ENCODE measurements at regions not wholly inside any gene's neighbourhood (a gene's known extent, or its start where the extent isn't known, plus 50 kb on each side); places are given as distances from the start of the nearest gene placed in this dataset.

- no peak for DNase-seq
These were observed 588.6 kb downstream of the DNAJB9 start for GRCh38 chr7:109158246-109158645.

- DNase-seq: no peak
These were observed 607.0 kb downstream of the DNAJB9 start for GRCh38 chr7:109176661-109177060.

- DNase-seq: no peak
These were observed 608.7 kb downstream of the DNAJB9 start for GRCh38 chr7:109178342-109178741.

GRCh38 chr7:109179601-109180000, 609.9 kb downstream of the DNAJB9 start:
- no peak for DNase-seq

GRCh38 chr7:109190766-109191398, 621.2 kb downstream of the DNAJB9 start:
- no peak for DNase-seq

- DNase-seq: no peak
These were observed 636.5 kb downstream of the DNAJB9 start for GRCh38 chr7:109206196-109206595.

- no peak for DNase-seq
These were observed 643.4 kb downstream of the DNAJB9 start for GRCh38 chr7:109213081-109213480.

- DNase-seq: no peak
These were observed 645.7 kb downstream of the DNAJB9 start for GRCh38 chr7:109215341-109215740.

GRCh38 chr7:109224100-109224499, 654.4 kb downstream of the DNAJB9 start:
- DNase-seq: no peak

GRCh38 chr7:109226699-109227098, 657.0 kb downstream of the DNAJB9 start:
- DNase-seq: no peak

- no peak for DNase-seq
These were observed 665.6 kb downstream of the DNAJB9 start for GRCh38 chr7:109235316-109235715.

- no peak for DNase-seq
These were observed 676.8 kb downstream of the DNAJB9 start for GRCh38 chr7:109246330-109247077.

GRCh38 chr7:109256762-109257560, 687.3 kb downstream of the DNAJB9 start:
- DNase-seq: no peak

GRCh38 chr7:109259151-109259550, 689.5 kb downstream of the DNAJB9 start:
- no peak for DNase-seq

- DNase-seq: no peak
These were observed 692.1 kb downstream of the DNAJB9 start for GRCh38 chr7:109261781-109262180.

GRCh38 chr7:109266610-109267009, 696.9 kb downstream of the DNAJB9 start:
- no peak for DNase-seq

- DNase-seq: no peak
These were observed 706.7 kb downstream of the DNAJB9 start for GRCh38 chr7:109276348-109276747.

- no peak for DNase-seq
These were observed 713.1 kb downstream of the DNAJB9 start for GRCh38 chr7:109282726-109283125.

- DNase-seq: no peak
These were observed 715.3 kb downstream of the DNAJB9 start for GRCh38 chr7:109284943-109285342.

- DNase-seq: no peak
These were observed 725.5 kb downstream of the DNAJB9 start for GRCh38 chr7:109295158-109295557.

GRCh38 chr7:109308816-109309215, 739.1 kb downstream of the DNAJB9 start:
- DNase-seq: no peak

GRCh38 chr7:109309790-109310189, 740.1 kb downstream of the DNAJB9 start:
- DNase-seq: no peak

- no peak for DNase-seq
These were observed 748.5 kb downstream of the DNAJB9 start for GRCh38 chr7:109318136-109318535.

GRCh38 chr7:109322833-109323232, 753.2 kb downstream of the DNAJB9 start:
- peak; percentile 1 for DNase-seq

All from hematopoietic multipotent progenitor cell treated with erythropoietin and hydrocortisone succinate and interleukin-3 and kit ligand, for 4 days (in vitro differentiated cells).